GM12875 (cell line): ENCODE measurements at regions not wholly inside any gene's neighbourhood (a gene's known extent, or its start where the extent isn't known, plus 50 kb on each side); places are given as distances from the start of the nearest gene placed in this dataset.
"Not testable (repeated sequence)": the region's sequence is repeated elsewhere in the genome, so short reads cannot be mapped to it uniquely, and the experiment has no call there.

Source experiments
- H3K4me3 ChIP-seq: one replicate; pipeline ENCODE4 v1.5.1; 2011; ENCODE audit warnings: low read depth, low read length, control low read depth
- CTCF ChIP-seq: IDR thresholded peaks from 2 replicates; pipeline ENCODE4 v1.5.1; 2011; ENCODE audit warnings: low read depth, mild to moderate bottlenecking, control low read depth, inconsistent platforms, low read length, moderate library complexity, borderline replicate concordance; ENCODE audit not compliant: insufficient read depth

- no peak for TF ChIP-seq CTCF
- H3K4me3 ChIP-seq: no peak overlapping the region
Measured at GRCh38 chr2:49309461-49309860, 155.1 kb upstream of the FSHR start.

GRCh38 chr2:49306925-49307324 is 152.6 kb upstream of the FSHR start:
- TF ChIP-seq CTCF: no peak

GRCh38 chr2:49298693-49299092 is 144.4 kb upstream of the FSHR start:
- not testable (repeated sequence) for H3K4me3 ChIP-seq

More at GRCh38 chr2:49306925-49307324, 152.6 kb upstream of the FSHR start:
- H3K4me3 ChIP-seq: no peak overlapping the region

- no peak overlapping the region for H3K4me3 ChIP-seq
- TF ChIP-seq CTCF: no peak
Measured at GRCh38 chr2:49298230-49298629, 143.9 kb upstream of the FSHR start.

GRCh38 chr2:49296107-49296867 is 142.0 kb upstream of the FSHR start:
- TF ChIP-seq CTCF: no peak
- H3K4me3 ChIP-seq: no peak overlapping the region

GRCh38 chr2:49294225-49294624 is 139.9 kb upstream of the FSHR start:
- no peak for TF ChIP-seq CTCF
- no peak overlapping the region for H3K4me3 ChIP-seq

GRCh38 chr2:49291619-49292018 is 137.3 kb upstream of the FSHR start:
- H3K4me3 ChIP-seq: no peak overlapping the region
- no peak for TF ChIP-seq CTCF
